CD1c-positive myeloid dendritic cell (primary cell): ENCODE measurements at regions not wholly inside any gene's neighbourhood (a gene's known extent, or its start where the extent isn't known, plus 50 kb on each side); places are given as distances from the start of the nearest gene placed in this dataset.
A peak's percentile ranks its signal among the peaks of the same experiment; 100 is the strongest.
"Not testable (repeated sequence)": the region's sequence is repeated elsewhere in the genome, so short reads cannot be mapped to it uniquely, and the experiment has no call there.

Experiments
- DNase-seq: peaks from one replicate; pipeline ENCODE4 v3.0.0-alpha.2; 2016; ENCODE audit errors: extremely low spot score

DNA sequence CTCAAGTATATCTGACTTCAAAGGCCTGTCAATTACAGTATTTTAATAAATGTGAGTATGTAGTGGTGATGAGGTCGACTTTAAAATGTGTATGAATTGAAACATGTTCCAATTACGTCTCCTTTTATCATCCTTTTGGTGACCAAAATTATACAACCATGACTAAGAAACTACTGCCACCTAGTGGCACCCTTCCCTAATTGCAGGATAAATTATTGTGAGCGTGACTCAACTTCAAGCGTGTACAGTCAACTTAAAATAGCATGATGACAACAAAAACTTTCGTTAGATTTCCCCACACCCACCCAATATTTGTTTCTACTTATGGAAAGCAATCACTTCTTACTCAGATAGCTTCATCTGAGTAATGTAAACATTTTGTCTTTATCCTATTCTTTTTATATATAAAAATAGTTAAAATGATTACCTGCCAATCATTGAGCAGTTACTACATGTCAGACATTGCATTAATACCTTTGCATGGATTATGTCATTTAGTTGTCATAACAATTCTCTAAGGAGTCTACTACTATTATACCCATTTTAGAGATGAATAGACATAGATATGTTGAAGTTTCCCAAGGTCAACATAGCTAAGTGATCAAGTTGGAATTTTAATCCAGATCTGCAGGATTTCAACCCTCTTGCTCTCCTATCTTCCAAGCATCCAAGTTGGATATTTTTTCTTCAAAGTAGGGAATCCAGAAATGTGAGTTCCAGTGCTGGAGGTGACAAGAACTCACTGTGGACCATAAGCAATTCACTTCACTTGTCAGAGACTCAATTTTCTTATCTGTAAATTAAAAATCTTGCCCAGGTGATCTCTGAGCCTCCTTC is 106.0 kb downstream of the MEX3B start:
- DNase-seq = peak; percentile 62

DNA sequence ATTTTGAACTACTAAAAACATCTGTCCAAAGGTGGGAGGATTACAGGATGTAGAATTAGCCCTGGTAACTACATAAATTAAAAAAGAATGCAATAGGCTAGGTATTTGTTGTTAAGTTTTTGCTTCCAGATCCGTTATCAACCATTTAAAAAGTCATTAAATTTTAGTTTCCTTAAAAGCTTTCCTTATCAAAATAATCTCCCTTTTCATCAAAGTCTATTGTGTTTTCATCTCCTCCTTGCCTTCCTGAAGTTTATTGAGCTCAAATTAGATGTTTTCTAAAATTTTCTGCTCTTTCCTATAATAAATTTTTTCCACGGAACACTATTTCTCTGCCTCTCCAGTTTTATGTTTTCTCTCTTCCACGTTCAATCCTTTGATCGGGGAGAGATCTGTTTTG is 108.6 kb downstream of the MEX3B start:
- DNase-seq = no peak

DNA sequence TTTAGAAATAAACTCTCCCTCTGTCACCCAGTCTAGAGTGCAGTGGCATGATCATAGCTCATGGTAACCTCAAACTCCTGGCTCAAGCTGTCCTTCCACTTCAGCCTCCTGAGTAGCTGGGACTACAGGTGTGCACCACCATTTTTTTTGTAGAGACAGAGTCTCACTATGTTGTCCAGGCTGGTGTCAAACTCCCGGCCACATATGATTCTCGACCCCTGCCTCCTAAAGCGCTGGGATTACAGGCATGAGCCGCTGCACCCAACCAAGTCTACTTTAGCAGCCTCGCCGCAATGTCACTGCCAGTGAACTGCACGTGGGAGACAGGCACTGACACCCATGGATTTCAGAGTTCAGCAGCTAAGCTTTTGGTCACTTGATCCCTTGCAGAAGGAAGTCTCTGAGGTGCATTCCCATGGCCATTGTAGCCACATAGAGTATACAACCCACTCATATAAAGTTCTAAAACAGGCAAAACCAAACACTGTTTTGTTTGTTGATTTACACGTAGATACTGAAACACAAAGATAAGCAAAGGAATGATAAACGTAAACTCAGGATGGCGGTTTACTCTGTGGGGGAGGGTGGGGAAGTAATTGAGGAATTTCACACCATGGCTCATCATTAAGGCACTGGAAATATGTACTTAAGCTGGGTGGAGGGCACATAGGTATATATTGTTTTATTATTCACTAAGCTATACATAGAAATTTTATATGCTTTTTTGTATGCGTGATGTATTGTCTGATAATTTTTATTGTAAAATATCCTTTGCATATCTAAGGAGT is 115.0 kb downstream of the MEX3B start:
- DNase-seq = no peak

DNA sequence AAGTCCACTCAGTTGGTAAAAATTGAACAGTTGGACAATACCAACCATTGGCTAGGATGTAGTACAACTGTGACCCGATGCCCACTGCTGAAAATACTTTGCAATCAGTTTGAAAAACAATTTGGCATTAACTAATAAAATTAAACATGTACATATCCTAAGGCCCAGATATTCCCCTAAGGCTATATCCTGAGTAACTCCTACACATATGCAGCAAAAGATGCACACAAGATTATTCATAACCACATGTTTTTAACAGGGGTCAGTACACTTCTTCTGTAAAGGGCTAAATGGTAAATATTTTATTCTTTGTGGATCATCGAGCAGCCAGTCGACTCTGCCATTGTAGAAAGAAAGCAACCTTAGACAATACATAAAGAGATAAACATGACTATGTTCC is 116.3 kb downstream of the MEX3B start:
- no peak for DNase-seq

DNA sequence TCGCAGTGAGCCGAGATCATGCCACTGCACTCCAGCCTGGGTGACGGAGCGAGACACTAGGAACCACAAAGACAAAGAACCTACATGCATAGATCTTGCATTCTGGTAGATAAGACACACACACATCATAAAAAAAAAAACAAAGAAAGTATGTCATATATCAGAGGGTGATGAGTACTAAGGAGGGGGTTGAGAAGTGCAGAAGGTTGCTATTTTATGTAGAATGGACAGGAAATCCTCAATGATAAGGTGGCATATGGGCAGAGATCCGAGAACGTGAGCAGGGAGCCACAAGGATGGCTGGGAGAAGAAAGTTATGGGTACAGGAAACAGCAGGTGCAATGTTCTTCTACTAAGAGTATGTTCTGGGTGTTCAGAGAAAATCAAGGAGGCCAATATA is 118.8 kb downstream of the MEX3B start:
- DNase-seq = no peak

DNA sequence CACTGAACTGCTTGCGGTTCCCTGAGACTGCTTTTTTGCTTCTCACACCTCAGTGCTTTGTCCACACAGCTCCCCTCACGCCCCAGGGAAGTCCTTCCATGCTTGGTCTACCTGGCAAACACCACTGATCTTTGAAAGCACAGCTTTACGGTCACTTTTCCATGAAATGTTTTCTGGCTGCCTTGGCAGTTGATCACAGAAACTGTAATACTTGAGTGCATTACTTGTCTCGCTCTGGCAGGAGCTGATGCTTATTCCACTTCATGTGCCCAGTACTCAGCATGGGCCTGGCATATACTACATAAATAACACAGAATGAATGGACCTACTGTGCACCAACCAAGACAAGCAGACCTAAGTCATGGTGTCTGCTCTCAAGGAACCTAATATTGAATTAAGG is 121.1 kb downstream of the MEX3B start:
- DNase-seq = no peak

DNA sequence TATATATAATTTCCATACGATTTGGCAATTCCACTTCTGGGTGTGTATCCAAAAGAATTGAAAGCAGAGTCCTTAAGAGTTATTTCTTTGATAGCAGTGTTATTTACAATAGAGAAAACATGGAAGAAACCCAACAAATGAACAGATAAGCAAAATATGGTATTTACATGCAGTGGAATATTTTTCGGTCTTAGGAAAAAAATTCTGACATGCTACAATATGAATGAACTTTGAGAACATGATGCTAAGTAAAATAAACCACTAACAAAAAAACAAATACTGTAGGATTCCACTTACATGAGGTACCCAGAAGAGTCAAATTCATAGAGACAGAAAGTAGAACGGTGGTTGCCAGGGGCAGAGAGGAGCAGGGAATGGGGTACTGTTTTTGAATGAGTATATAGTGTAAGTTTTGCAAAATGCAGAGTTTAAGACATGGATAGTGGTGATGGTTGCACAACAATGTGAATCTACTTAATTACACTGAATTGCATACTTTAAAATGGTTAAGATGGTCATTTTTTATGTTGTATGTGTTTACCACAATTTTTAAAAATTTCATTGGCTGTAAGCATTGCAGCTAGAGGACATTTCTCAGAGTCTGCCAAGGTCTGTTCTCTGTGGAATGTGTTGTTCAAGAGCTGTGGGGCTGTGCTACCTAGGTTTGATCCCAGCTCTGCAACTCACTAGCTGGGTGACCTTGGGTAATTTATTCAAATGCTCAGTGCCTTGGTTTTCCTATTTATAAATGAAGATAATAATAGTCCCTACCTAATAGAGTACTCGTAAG is 122.1 kb downstream of the MEX3B start:
- DNase-seq = no peak

DNA sequence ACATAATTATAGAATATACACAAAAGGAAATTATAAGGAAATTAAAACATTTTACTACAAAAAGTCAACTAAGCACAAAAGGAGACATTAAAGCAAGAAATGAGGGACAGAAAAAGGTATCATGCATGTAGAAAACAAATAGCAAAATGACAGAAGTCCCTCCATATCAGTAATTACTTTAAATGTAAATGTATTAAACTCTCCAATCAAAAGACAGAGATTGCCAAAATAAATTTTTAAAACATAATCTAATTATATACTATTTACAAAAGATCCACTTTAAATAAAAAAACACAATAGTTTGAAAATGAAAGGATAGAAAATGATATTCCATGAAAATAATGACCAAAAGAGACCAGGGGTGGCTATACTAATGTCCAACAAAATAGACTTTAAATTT is 123.7 kb downstream of the MEX3B start:
- DNase-seq = no peak

DNA sequence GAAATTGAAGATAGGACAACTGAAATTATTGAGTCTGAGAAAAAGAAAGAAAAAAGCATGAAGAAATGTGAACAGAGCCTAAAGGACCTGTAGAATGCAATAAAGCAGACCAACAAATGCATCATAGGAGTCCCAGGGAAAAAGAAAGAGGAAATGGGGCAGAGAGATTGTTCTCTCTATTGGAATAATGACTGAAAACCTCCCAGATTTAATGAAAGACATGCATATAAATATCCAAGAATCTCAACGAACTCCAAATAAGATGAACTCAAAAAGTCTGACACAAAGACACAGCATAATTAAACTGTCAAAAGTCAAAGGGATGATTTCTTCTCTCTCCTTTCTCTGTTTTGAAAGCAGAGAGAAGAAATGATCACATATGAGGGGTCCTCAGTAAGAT is 124.7 kb downstream of the MEX3B start:
- no peak for DNase-seq

DNA sequence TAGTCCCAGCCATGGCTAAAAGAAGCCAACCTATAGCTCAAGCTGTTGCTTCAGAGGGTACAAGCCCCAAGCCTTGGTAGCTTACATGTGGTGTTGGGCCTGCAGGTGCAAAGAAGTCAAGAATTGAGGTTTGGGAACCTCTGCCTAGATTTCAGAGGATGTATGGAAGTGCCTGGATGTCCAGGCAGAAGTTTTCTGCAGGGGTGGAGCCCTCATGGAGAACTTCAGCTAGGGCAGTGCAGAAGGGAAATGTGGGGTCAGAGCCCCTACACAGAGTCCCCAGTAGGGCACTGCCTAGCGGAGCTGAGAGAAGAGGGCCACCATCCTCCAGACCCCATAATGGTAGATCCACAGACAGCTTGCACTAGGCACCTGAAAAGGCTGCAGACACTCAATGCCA is 127.1 kb downstream of the MEX3B start:
- not testable (repeated sequence) for DNase-seq

DNA sequence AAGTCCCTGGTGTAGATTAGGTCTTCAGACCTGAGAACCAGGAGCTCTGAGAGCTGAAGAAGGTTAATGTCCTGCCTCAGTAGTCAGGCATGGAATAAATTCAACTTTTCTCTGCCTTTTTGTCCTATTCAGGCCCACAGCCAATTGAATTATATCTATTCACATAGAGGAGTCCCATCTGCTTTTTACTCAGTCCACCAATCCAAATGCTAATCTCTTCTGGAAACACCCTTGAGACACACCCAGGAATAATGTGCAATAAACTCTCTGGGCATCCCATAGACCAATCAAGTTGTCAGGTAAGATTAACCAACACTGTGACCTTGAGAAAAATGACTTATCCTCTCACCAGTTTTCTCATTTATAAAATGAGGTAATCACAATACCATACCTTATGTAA is 129.4 kb downstream of the MEX3B start:
- DNase-seq = no peak

DNA sequence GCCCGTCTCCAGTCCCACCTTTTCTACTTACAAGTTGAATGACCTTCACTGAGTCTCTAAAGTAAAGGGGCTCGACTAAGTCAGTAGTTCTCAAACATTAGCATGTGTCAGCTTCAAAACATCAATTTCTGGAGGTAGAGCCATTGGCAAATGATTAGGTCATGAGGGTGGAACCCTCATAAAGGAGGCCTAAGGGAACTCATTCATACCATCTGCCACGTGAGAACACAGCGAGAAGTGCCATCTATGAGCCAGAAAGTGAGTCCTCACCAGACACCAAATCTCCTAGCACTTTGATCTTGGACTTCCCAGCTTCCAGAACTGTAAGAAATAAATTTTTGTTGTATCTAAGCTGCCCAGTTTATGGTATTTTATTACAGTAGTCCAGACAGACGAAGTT is 129.8 kb downstream of the MEX3B start:
- no peak for DNase-seq

DNA sequence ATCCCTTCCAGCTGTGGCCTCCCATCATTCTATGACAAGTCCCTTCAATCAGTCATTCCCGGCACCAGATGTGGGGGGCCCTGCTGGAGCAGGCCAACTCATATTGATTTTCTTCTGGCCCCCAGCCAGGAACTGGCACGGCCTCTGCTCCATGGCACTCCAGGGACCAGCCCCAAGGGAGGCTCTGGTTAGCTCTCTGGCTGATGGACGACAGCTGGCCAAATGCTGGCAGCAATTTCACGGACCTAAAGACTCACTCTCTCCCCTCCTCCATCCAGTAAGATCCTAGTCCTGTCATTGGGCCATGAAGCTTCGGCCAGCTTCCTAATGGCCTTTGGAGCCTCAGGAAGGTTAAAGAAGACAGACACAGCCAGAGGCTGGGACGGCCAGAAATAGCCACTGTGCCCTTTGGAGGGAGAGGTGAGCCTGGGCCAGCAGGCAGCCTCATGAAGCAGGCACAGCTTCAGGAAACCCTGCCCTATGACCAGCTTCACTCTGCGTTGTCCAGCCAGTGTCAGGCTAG is 131.0 kb downstream of the MEX3B start:
- no peak for DNase-seq

DNA sequence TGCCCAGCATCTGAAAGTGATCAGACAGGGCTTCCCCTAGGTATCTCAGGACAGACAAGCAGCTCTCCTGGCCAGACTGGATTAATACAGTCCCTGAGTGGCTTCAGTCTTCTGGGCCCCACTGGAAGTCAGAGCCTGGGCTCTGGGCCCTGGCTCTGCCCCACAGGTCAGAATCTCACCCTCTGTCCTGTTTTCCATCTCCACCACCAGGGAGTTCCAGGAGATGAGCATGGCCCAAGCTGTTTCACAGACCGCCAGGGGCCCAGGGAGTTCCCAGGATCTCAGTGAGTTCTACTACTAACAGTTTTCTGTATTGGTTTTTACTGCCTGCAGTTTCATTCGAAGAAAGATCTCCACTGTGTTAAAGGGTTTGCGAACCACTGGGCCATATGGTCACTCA is 131.5 kb downstream of the MEX3B start:
- no peak for DNase-seq

DNA sequence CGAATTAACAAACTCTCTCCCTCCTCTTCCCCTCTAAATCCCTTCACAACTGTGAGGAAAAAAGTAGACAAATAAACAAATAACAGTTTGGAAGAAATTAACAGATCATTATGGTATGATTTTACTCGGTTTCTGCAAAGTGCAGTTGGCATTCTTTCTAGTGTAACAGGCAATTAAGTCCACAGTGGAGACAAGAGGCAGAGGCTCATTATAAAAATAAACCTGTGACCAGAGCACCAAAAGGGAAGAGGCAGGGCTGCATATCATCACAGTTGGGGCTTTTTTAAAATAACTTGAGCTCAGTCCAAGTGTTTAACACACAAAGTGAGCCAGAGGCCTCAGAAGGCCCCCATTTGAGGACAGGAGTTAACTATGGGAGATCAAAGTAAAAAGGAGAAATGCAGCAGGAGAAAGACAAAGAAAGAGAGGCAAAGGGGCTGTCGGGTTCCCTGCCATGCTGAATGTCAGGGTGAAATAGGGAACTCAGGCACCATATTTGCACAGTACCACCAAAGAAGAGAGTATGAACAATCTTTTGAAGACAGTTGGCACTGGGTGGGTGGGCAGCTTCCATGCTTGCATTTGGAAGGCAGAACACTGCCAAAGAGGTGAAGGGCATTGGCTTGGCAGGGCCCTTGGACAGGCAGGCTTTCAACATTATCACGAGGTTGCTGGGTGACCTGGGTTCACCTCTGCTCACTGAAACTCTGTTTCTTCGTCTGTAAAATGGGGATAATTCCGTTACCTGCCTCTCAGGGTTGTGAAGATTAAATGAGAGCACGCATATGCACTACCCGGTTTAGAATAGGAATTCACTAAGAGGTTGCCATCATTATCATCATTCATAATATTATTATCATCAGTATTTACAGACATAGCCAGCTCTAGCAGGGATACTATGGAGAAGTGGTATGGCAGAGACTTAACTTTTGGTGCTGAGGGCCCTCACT is 134.5 kb downstream of the MEX3B start:
- no peak for DNase-seq

DNA sequence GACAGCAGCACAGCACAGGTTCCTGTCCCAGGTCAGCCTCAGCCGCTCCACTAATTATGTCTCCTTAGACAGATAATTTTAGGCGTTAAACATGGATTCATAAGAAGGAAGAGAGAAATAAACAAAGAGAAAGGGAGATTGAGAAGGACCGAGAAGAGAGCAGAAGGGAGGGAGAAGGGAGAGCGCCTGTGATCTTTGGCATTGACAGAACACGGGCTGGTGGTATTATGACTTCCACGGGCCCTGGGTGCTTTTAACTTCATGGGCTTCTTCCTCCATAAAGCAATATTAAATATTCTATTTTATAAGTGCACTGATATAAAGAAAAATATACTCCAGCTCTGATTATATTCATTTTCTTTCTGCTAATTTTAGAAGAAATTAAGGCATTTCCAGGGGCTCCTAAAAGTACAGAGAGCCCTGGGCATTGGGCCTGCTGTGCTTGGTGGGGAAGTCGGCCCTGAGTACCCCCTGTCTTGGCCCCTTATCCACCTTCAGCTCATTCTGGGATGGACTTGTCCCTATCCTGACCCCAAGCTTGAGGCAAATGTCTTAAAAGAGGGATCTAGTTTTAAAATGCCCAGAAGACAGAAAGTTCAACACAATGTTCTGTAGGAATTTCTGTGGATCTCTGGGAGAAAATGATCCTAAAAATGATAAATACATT is 135.3 kb downstream of the MEX3B start:
- DNase-seq = no peak

DNA sequence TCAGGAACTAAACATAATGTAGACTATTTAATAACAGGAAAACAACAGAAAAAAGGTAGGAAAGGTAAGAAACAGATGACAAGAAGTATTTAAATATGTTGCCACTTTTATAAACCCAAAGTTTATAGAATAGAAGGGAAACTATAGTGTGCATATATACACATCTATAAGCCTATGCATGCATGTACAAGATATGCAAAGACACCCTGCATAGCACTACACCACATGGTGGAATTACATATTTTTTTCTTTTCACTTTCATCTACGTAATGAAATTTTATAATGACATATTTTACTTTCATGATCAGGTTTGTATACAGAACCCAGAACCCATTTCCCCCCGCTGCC is 136.8 kb downstream of the MEX3B start:
- DNase-seq = no peak

DNA sequence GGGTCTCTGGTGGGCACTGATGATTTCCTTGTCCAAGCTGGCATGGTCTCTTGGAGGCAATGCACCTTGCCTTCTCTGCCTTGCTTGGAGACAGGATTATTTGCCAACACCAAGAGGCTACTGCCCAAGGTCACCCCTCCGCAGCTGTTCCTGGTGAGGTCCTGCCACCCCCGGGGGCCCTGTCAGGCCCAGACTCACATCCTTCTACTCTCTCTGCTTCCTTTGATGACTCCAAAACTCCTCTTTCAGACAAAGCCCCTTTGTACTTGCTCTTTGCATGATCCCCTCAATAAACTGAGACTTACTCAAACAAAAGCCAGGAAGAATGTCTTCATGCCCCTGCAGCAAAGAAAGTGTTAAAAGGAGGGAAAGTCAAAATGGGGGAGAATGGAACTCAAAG is 137.7 kb downstream of the MEX3B start:
- no peak for DNase-seq

DNA sequence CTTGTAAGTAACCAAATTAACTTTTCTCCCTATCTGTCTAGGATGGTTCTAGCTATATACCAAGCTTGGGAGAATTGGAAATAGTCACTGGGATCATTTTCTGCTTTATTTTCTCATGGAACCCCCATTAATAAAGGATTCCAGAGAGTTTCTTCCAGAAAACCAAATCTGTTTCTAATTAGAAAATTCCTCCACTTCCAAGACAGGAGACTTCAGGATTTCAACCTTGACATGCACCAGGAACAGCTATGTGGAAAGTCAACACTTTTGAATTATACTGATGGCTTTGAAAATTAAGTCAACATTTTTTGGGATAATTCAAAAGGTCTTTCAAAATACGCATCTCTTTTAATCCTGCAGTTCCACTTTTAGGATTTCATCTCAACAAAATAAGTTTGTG is 138.3 kb downstream of the MEX3B start:
- DNase-seq = no peak

DNA sequence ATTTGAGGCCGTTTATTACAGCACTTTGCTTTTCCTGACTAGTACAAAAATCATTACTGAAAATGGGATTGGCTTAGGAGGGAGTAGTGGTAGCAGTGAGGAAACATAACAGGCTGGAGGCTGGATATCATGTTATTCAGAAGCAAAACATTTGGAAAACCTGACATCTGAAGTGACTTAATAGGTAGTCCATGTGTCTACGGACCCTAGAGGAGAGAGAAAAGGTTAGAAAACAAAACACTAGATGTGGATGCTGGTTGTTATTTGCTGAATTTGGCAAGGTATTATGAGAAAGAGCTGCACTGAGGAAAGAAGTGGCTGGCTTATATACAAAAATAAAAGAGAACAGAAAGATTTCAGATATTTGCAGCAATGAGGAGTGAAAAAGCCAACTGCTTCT is 139.9 kb downstream of the MEX3B start:
- DNase-seq = no peak

DNA sequence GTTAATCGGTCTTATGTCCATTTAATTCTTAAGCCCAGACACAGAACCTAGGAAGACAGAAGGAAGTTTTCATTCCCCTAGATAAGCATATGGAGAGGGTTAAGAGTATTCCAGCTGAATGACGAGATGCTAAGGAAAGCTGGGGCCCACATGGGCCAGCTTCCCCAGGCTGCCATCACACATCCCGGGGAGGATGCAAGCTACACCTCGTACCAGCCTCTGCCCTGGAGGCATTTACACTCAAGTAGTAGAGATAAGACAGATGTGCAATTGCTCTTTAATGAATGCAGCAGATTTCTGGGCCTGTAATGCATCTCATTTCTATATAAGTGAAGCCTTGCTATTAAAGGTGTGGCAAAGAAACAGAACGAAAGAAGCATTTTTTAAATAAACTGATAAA is 144.5 kb downstream of the MEX3B start:
- no peak for DNase-seq
